Mesothelial cell of epicardium (in vitro differentiated cells): ENCODE measurements at regions not wholly inside any gene's neighbourhood (a gene's known extent, or its start where the extent isn't known, plus 50 kb on each side); places are given as distances from the start of the nearest gene placed in this dataset.

Experiments
- DNase-seq, 2 experiments: peaks; one replicate each; pipeline ENCODE4 v3.0.0; 2021; ENCODE audit warnings: low spot score in 2 of 2; ENCODE audit not compliant: unreplicated experiment in 2 of 2
- H3K27ac Mint-ChIP-seq: 2 replicates; pipeline ENCODE4 v1.8.0; 2021; ENCODE audit warnings: mixed read lengths
- H3K27me3 Mint-ChIP-seq: 2 replicates; pipeline ENCODE4 v1.8.0; 2021; ENCODE audit warnings: low read depth, mixed read lengths
- H3K36me3 Mint-ChIP-seq: 2 replicates; pipeline ENCODE4 v1.8.0; 2021; ENCODE audit warnings: mixed read lengths
- H3K4me1 Mint-ChIP-seq: 2 replicates; pipeline ENCODE4 v1.8.0; 2021; ENCODE audit warnings: mixed read lengths
- H3K4me3 Mint-ChIP-seq: 2 replicates; pipeline ENCODE4 v1.8.0; 2021; ENCODE audit warnings: mild to moderate bottlenecking, moderate library complexity, mixed read lengths
- H3K9me3 Mint-ChIP-seq: 2 replicates; pipeline ENCODE4 v1.8.0; 2021; ENCODE audit warnings: mixed read lengths
- CTCF ChIP-seq: fragments of 200-600 bp; sonication (generic); IDR thresholded peaks from one replicate; pipeline ENCODE4 v1.5.0; 2021; ENCODE audit warnings: antibody characterized with exemption; ENCODE audit not compliant: unreplicated experiment

GRCh38 chrX:7444967-7445366 is 297.0 kb upstream of the PUDP start:
- H3K9me3 Mint-ChIP-seq: peaks cover 10% of the 10 kb centered on the region
- H3K4me3 Mint-ChIP-seq: no peak overlapping the region
- H3K36me3 Mint-ChIP-seq: no peaks in the 10 kb centered on the region
- no peak overlapping the region for H3K27ac Mint-ChIP-seq
- DNase-seq: no peak
- no peak for TF ChIP-seq CTCF
- no peaks in the 10 kb centered on the region for H3K27me3 Mint-ChIP-seq
- peaks cover 3% of the 10 kb centered on the region for H3K4me1 Mint-ChIP-seq

- H3K9me3 Mint-ChIP-seq: peaks cover 10% of the 10 kb centered on the region
- no peaks in the 10 kb centered on the region for H3K36me3 Mint-ChIP-seq
- H3K27ac Mint-ChIP-seq: no peak overlapping the region
Observed at GRCh38 chrX:7441586-7441985, 293.6 kb upstream of the PUDP start.

GRCh38 chrX:7435822-7436221 is 287.9 kb upstream of the PUDP start:
- H3K9me3 Mint-ChIP-seq: peaks cover 17% of the 10 kb centered on the region

More at GRCh38 chrX:7441586-7441985, 293.6 kb upstream of the PUDP start:
- Mint-ChIP-seq H3K27me3 (peaks cover 1% of the 10 kb centered on the region), H3K4me1 (no peaks in the 10 kb centered on the region), H3K4me3 (no peak overlapping the region)
- no peak for DNase-seq
- no peak for TF ChIP-seq CTCF

GRCh38 chrX:7432901-7433300 is 284.9 kb upstream of the PUDP start:
- peaks cover 17% of the 10 kb centered on the region for H3K9me3 Mint-ChIP-seq
- H3K4me1 Mint-ChIP-seq: no peaks in the 10 kb centered on the region

More at GRCh38 chrX:7435822-7436221, 287.9 kb upstream of the PUDP start:
- no peaks in the 10 kb centered on the region for H3K36me3 Mint-ChIP-seq
- no peak for TF ChIP-seq CTCF
- H3K27me3 Mint-ChIP-seq: peaks cover 1% of the 10 kb centered on the region
- no peaks in the 10 kb centered on the region for H3K4me1 Mint-ChIP-seq
- DNase-seq: no peak
- H3K4me3 Mint-ChIP-seq: no peak overlapping the region
- no peak overlapping the region for H3K27ac Mint-ChIP-seq

GRCh38 chrX:7420717-7421116 is 272.8 kb upstream of the PUDP start:
- Mint-ChIP-seq H3K27me3 (no peaks in the 10 kb centered on the region), H3K36me3 (no peaks in the 10 kb centered on the region), H3K4me1 (no peaks in the 10 kb centered on the region), H3K4me3 (no peak overlapping the region), H3K27ac (no peak overlapping the region), H3K9me3 (no peaks in the 10 kb centered on the region)
- no peak for TF ChIP-seq CTCF
- DNase-seq: no peak

More at GRCh38 chrX:7432901-7433300, 284.9 kb upstream of the PUDP start:
- Mint-ChIP-seq H3K27me3 (peaks cover 3% of the 10 kb centered on the region), H3K4me3 (no peak overlapping the region), H3K36me3 (no peaks in the 10 kb centered on the region), H3K27ac (no peak overlapping the region)
- TF ChIP-seq CTCF: no peak
- no peak for DNase-seq

GRCh38 chrX:7414753-7415152 is 266.8 kb upstream of the PUDP start:
- TF ChIP-seq CTCF: no peak
- no peaks in the 10 kb centered on the region for H3K27me3 Mint-ChIP-seq
- no peak overlapping the region for H3K4me3 Mint-ChIP-seq
- H3K36me3 Mint-ChIP-seq: no peaks in the 10 kb centered on the region
- H3K4me1 Mint-ChIP-seq: peaks cover 10% of the 10 kb centered on the region
- H3K27ac Mint-ChIP-seq: no peak overlapping the region
- H3K9me3 Mint-ChIP-seq: peaks cover 7% of the 10 kb centered on the region
- DNase-seq: no peak
